HL-60 (cell line): ENCODE measurements at regions not wholly inside any gene's neighbourhood (a gene's known extent, or its start where the extent isn't known, plus 50 kb on each side); places are given as distances from the start of the nearest gene placed in this dataset.
"Not testable (repeated sequence)": the region's sequence is repeated elsewhere in the genome, so short reads cannot be mapped to it uniquely, and the experiment has no call there.

Source experiments
- DNase-seq, 2 experiments: peaks; one replicate each; pipeline ENCODE4 v3.0.0-alpha.2; 2010 to 2020; ENCODE audit warnings: low read depth in 1 of 2, low spot score in 1 of 2
- H3K27ac ChIP-seq: fragments of 250-450 bp; sonication (Bioruptor Pico); replicated peaks from 2 replicates; pipeline ENCODE4 v1.5.1; 2020; ENCODE audit warnings: mild to moderate bottlenecking, moderate library complexity
- H3K27me3 ChIP-seq: fragments of 250-450 bp; sonication (Bioruptor Pico); 2 replicates; pipeline ENCODE4 v1.5.1; 2021; ENCODE audit warnings: mild to moderate bottlenecking, moderate library complexity; ENCODE audit not compliant: insufficient read depth, poor library complexity, severe bottlenecking
- H3K4me3 ChIP-seq: replicated peaks from 2 replicates; pipeline ENCODE4 v1.5.1; 2011; ENCODE audit warnings: mild to moderate bottlenecking, control low read depth, low read length; ENCODE audit not compliant: insufficient read depth
- GABPA ChIP-seq: IDR thresholded peaks from 2 replicates; pipeline ENCODE4 v1.6.1; 2012; ENCODE audit warnings: low read depth
- POLR2AphosphoS5 ChIP-seq: IDR thresholded peaks from 2 replicates; pipeline ENCODE4 v1.6.1; 2012; ENCODE audit warnings: low read depth
- REST ChIP-seq: IDR thresholded peaks from 2 replicates; pipeline ENCODE4 v1.6.1; 2012; ENCODE audit warnings: low read depth; ENCODE audit not compliant: insufficient replicate concordance
- SPI1 ChIP-seq: IDR thresholded peaks from 2 replicates; pipeline ENCODE4 v1.6.1; 2012; ENCODE audit warnings: low read depth, mild to moderate bottlenecking, borderline replicate concordance
- TF ChIP-seq, protein P1 (sequence below): IDR thresholded peaks from one replicate; pipeline ENCODE4 v1.5.1; 2011; ENCODE audit warnings: low read length, control low read depth, inconsistent platforms; ENCODE audit not compliant: insufficient read depth

DNA sequence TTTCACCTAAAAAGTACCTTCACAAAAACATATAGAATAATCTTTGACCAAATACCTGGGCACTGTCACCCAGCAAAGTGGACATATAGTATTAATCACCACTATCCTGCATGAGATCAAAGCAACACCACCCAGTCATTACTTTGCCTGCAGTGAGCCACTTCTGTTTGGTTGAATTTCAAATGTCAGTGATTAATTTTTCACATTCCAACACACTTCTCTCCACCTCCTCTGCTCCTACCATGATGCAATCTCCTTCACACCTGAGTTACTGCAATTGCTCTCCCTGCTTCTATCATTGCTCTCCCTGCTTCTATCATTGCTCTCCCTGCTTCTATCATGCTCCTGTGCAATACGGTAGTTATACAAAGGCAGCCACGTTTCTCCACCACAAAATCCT lies 106.1 kb upstream of the NETO1 start:
- no peaks in the 10 kb centered on the region for H3K27me3 ChIP-seq
- H3K4me3 ChIP-seq, result no peak overlapping the region
- DNase-seq, result no peak
- TF ChIP-seq, protein P1, sequence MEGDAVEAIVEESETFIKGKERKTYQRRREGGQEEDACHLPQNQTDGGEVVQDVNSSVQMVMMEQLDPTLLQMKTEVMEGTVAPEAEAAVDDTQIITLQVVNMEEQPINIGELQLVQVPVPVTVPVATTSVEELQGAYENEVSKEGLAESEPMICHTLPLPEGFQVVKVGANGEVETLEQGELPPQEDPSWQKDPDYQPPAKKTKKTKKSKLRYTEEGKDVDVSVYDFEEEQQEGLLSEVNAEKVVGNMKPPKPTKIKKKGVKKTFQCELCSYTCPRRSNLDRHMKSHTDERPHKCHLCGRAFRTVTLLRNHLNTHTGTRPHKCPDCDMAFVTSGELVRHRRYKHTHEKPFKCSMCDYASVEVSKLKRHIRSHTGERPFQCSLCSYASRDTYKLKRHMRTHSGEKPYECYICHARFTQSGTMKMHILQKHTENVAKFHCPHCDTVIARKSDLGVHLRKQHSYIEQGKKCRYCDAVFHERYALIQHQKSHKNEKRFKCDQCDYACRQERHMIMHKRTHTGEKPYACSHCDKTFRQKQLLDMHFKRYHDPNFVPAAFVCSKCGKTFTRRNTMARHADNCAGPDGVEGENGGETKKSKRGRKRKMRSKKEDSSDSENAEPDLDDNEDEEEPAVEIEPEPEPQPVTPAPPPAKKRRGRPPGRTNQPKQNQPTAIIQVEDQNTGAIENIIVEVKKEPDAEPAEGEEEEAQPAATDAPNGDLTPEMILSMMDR, result no peak
- no peak for TF ChIP-seq REST
- no peak for TF ChIP-seq SPI1
- TF ChIP-seq POLR2AphosphoS5, result no peak
- no peak for TF ChIP-seq GABPA
- H3K27ac ChIP-seq, result no peak overlapping the region

GRCh38 chr18:72965616-72966015 lies 97.8 kb upstream of the NETO1 start:
- Histone ChIP-seq H3K27me3 (no peaks in the 10 kb centered on the region), H3K27ac (no peak overlapping the region), H3K4me3 (no peak overlapping the region)
- no peak for DNase-seq
- no peak for TF ChIP-seq SPI1
- TF ChIP-seq, protein P1, result no peak
- TF ChIP-seq POLR2AphosphoS5, result no peak
- TF ChIP-seq GABPA, result no peak
- no peak for TF ChIP-seq REST

DNA sequence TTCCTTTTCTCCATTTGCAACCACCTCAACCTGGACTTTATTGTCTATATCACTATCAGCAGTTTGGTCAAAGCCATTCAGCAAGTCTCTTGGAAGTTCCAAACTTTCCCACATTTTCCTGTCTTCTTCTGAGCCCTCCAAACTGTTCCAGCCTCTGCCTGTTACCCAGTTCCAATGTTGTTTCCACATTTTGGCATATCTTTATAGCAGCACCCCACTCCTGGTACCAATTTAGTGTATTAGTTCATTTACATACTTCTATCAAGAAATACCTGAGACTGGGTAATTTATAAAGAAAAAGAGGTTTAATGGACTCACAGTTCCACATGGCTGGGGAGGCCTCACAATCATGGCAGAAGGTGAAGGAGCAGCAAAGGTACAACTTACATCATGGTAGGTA lies 90.4 kb upstream of the NETO1 start:
- H3K4me3 ChIP-seq, H3K27me3 ChIP-seq, H3K27ac ChIP-seq, DNase-seq: not testable (repeated sequence)

GRCh38 chr18:72948439-72948838 lies 80.7 kb upstream of the NETO1 start:
- DNase-seq, result no peak
- TF ChIP-seq POLR2AphosphoS5 (no peak), REST (no peak), SPI1 (no peak)
- TF ChIP-seq, protein P1, result no peak
- Histone ChIP-seq H3K27me3 (no peaks in the 10 kb centered on the region), H3K4me3 (no peak overlapping the region), H3K27ac (no peak overlapping the region)
